RWPE2 (cell line): ENCODE measurements at regions not wholly inside any gene's neighbourhood (a gene's known extent, or its start where the extent isn't known, plus 50 kb on each side); places are given as distances from the start of the nearest gene placed in this dataset.
"Not testable (repeated sequence)": the region's sequence is repeated elsewhere in the genome, so short reads cannot be mapped to it uniquely, and the experiment has no call there.

ENCODE experiments used
- ATAC-seq: fragments of 200-7000 bp; cut with Tn5 transposase; 3 replicates; pipeline ENCODE4 v1.9.1; 2021; ENCODE audit warnings: low read depth
- DNase-seq: peaks from one replicate; pipeline ENCODE4 v3.0.0-alpha.2; 2020; ENCODE audit warnings: low spot score
- H3K27ac ChIP-seq: fragments of 450-650 bp; 2 replicates; pipeline ENCODE4 v1.5.1; 2017; ENCODE audit warnings: mild to moderate bottlenecking; ENCODE audit not compliant: poor library complexity, severe bottlenecking
- H3K27me3 ChIP-seq: fragments of 250-450 bp; sonication (Bioruptor Pico); 2 replicates; pipeline ENCODE4 v1.5.1; 2021; ENCODE audit warnings: mild to moderate bottlenecking, moderate library complexity; ENCODE audit not compliant: insufficient read depth, poor library complexity, severe bottlenecking
- H3K36me3 ChIP-seq: fragments of 250-450 bp; sonication (Bioruptor Pico); 2 replicates; pipeline ENCODE4 v1.5.1; 2020; ENCODE audit warnings: low read depth, mild to moderate bottlenecking, moderate library complexity
- H3K4me1 ChIP-seq: fragments of 250-450 bp; sonication (Bioruptor Pico); 2 replicates; pipeline ENCODE4 v1.5.1; 2021; ENCODE audit warnings: mild to moderate bottlenecking, moderate library complexity; ENCODE audit not compliant: insufficient read depth, poor library complexity, severe bottlenecking
- H3K4me3 ChIP-seq: fragments of 250-450 bp; sonication (Bioruptor Pico); 2 replicates; pipeline ENCODE4 v1.5.1; 2021; ENCODE audit warnings: mild to moderate bottlenecking, moderate library complexity; ENCODE audit not compliant: severe bottlenecking
- H3K9me3 ChIP-seq: fragments of 250-450 bp; sonication (Bioruptor Pico); 2 replicates; pipeline ENCODE4 v1.5.1; 2021; ENCODE audit warnings: mild to moderate bottlenecking, moderate library complexity; ENCODE audit not compliant: severe bottlenecking
- TF ChIP-seq, protein P1 (sequence below): fragments of 450-650 bp; IDR thresholded peaks from one replicate; pipeline ENCODE4 v1.5.1; 2017; ENCODE audit warnings: mild to moderate bottlenecking, moderate library complexity; ENCODE audit not compliant: poor library complexity, severe bottlenecking

DNA sequence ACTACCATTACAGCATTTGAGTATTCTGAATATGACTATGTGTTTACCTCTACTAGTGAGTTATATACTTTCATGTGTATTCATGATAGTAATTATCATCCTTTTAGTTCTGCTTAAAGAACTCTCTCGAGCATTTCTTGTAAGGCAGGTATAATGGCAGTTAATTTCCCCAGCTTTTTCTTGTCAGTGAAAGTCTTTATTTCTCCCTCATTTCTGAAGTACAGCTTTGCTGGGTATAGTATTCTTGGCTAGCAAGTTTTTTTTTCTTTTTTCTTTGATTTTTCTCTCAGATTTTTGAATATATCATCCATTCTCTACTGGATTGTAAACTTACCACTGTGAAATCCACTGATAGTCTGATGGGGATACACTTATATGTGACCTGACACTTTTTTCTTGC is 165.9 kb upstream of the ARHGAP5 start:
- H3K4me1 ChIP-seq: no peaks in the 10 kb centered on the region
- TF ChIP-seq, protein P1, sequence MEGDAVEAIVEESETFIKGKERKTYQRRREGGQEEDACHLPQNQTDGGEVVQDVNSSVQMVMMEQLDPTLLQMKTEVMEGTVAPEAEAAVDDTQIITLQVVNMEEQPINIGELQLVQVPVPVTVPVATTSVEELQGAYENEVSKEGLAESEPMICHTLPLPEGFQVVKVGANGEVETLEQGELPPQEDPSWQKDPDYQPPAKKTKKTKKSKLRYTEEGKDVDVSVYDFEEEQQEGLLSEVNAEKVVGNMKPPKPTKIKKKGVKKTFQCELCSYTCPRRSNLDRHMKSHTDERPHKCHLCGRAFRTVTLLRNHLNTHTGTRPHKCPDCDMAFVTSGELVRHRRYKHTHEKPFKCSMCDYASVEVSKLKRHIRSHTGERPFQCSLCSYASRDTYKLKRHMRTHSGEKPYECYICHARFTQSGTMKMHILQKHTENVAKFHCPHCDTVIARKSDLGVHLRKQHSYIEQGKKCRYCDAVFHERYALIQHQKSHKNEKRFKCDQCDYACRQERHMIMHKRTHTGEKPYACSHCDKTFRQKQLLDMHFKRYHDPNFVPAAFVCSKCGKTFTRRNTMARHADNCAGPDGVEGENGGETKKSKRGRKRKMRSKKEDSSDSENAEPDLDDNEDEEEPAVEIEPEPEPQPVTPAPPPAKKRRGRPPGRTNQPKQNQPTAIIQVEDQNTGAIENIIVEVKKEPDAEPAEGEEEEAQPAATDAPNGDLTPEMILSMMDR: no peak
- H3K36me3 ChIP-seq: no peaks in the 10 kb centered on the region
- H3K4me3 ChIP-seq: no peak overlapping the region
- ATAC-seq (no peak), DNase-seq (no peak)
- peaks cover 4% of the 10 kb centered on the region for H3K9me3 ChIP-seq
- H3K27me3 ChIP-seq: no peaks in the 10 kb centered on the region
- no peak overlapping the region for H3K27ac ChIP-seq

DNA sequence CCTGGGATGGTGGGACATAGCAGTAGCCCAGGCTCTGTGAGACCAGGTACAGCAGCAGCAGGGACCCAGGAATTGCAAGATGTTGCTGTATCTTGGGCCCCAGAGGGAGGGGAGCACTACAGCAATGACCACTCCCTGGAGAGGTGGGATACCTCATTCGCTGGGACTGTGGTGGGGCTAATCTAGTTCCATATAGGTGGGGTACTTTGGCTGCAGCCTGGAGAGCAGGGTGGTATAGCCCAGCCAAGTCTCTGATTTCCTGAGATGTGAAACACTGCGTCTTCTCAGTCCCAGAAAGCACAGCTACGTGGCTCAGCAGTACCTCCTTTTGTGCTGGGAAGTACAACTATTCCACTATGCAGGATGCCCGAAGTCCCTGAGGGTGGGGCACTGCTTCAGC is 163.7 kb upstream of the ARHGAP5 start:
- DNase-seq (no peak), ATAC-seq (no peak)
- Histone ChIP-seq H3K4me3 (no peak overlapping the region), H3K27ac (no peak overlapping the region), H3K36me3 (no peaks in the 10 kb centered on the region), H3K4me1 (no peaks in the 10 kb centered on the region), H3K9me3 (peaks cover 4% of the 10 kb centered on the region), H3K27me3 (no peaks in the 10 kb centered on the region)
- TF ChIP-seq, protein P1: no peak

DNA sequence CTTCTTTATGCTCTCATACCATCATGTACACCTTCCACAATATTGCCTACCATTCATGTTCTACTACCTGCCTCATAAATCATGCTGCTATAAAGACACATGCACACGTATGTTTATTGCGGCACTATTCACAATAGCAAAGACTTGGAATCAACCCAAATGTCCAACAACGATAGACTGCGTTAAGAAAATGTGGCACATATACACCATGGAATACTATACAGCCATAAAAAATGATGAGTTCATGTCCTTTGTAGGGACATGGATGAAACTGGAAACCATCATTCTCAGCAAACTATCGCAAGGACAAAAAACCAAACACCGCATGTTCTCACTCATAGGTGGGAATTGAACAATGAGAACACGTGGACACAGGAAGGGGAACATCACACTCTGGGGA is 158.8 kb upstream of the ARHGAP5 start:
- H3K27ac ChIP-seq, H3K36me3 ChIP-seq, H3K4me3 ChIP-seq, ATAC-seq, DNase-seq, H3K27me3 ChIP-seq, H3K9me3 ChIP-seq, H3K4me1 ChIP-seq: not testable (repeated sequence)

DNA sequence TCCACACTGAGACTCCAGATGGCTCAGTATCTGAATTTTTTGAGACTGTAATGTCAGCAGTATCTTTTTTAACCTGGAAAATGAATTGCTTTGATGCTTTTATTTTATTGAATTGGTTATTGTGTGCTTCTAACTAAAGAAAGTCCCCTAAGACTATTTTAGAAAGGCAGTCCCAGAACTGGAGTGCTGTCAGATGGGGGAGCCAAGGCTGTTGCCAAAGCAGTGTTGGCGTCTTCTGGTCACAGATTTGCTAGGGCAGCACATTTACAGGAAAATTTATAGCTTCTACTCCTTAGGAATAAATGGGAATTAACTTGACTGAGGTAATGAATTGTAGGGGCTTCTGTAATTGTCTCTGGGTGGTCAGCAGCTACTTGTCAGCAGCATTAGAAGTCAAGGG is 157.1 kb upstream of the ARHGAP5 start:
- TF ChIP-seq, protein P1: no peak
- H3K27me3 ChIP-seq: no peaks in the 10 kb centered on the region
- H3K4me3 ChIP-seq: no peak overlapping the region
- H3K4me1 ChIP-seq: no peaks in the 10 kb centered on the region
- ATAC-seq: no peak
- no peak for DNase-seq
- H3K9me3 ChIP-seq: no peaks in the 10 kb centered on the region
- H3K36me3 ChIP-seq: no peaks in the 10 kb centered on the region
- no peak overlapping the region for H3K27ac ChIP-seq

DNA sequence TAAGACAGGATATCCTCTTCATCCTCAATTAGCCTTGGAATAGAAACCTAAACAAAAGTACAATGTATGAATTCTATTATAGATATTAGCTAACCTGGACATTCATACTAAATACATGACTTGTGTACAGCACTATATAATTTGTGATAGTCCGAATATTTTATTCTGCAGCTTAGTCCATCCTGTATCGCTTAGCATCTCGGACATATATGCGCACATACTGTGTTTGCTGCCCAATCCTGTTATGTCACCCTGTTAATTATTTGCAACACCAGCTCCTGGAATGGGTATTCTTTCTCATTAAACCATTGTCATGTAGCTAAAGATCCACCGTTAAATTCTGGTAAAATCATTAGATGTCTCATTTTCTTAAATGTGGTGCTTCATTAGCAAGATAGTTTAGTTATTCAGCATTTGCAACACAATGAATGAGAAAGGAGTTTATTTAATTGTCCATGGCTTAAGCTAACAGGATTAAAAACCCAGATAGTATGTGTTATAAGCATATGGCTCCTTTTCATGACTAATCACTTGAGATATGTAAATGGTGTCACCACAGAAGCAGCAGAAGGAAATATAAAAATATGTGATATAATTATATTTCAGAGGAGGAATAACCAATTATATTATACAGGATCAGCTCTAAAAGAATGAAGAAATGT is 156.0 kb upstream of the ARHGAP5 start:
- no peaks in the 10 kb centered on the region for H3K4me1 ChIP-seq
- H3K27me3 ChIP-seq: no peaks in the 10 kb centered on the region
- no peaks in the 10 kb centered on the region for H3K36me3 ChIP-seq
- ATAC-seq (no peak), DNase-seq (no peak)
- TF ChIP-seq, protein P1: no peak
- no peaks in the 10 kb centered on the region for H3K9me3 ChIP-seq
- no peak overlapping the region for H3K27ac ChIP-seq
- H3K4me3 ChIP-seq: no peak overlapping the region
